Suppressor macrophage treated with lipopolysaccharide for 1 hour (primary cell): ENCODE measurements at regions not wholly inside any gene's neighbourhood (a gene's known extent, or its start where the extent isn't known, plus 50 kb on each side); places are given as distances from the start of the nearest gene placed in this dataset.
"Not testable (repeated sequence)": the region's sequence is repeated elsewhere in the genome, so short reads cannot be mapped to it uniquely, and the experiment has no call there.

ENCODE experiments used
- DNase-seq, 3 donors: peaks; one replicate each; pipeline ENCODE4 v3.0.0-alpha.2; 2020 to 2022

- DNase-seq: no peak
These were observed 141.4 kb upstream of the SERTAD2 start for GRCh38 chr2:64795024-64795592.

- DNase-seq: no peak
These were observed 143.2 kb upstream of the SERTAD2 start for GRCh38 chr2:64796926-64797325.

- no peak for DNase-seq
These were observed 144.3 kb upstream of the SERTAD2 start for GRCh38 chr2:64797881-64798575.

GRCh38 chr2:64799592-64800252 is 146.0 kb upstream of the SERTAD2 start:
- no peak for DNase-seq

- no peak for DNase-seq
These were observed 150.1 kb upstream of the SERTAD2 start for GRCh38 chr2:64803776-64804175.

- peak; percentile 36 to 70 (median 46) for DNase-seq
These were observed 150.9 kb upstream of the SERTAD2 start for GRCh38 chr2:64804651-64805050.

GRCh38 chr2:64807417-64807816 is 153.7 kb upstream of the SERTAD2 start:
- DNase-seq: peak; percentile 94 to 98 (median 97)

- no peak for DNase-seq
These were observed 154.4 kb upstream of the SERTAD2 start for GRCh38 chr2:64808092-64808491.

- no peak for DNase-seq
These were observed 155.0 kb upstream of the SERTAD2 start for GRCh38 chr2:64808754-64809153.

- no peak for DNase-seq
These were observed 155.5 kb upstream of the SERTAD2 start for GRCh38 chr2:64809216-64809615.

GRCh38 chr2:64812285-64812684 is 158.6 kb upstream of the SERTAD2 start:
- DNase-seq: peak; percentile 31 to 41 (median 41)

GRCh38 chr2:64814007-64814406 is 160.3 kb upstream of the SERTAD2 start:
- no peak for DNase-seq

- not testable (repeated sequence) for DNase-seq
These were observed 162.8 kb upstream of the SERTAD2 start for GRCh38 chr2:64816526-64816925.

- no peak for DNase-seq
These were observed 163.7 kb upstream of the SERTAD2 start for GRCh38 chr2:64817453-64817852.

- no peak for DNase-seq
These were observed 164.9 kb upstream of the SERTAD2 start for GRCh38 chr2:64818664-64819060.

GRCh38 chr2:64819361-64819760 is 165.6 kb upstream of the SERTAD2 start:
- DNase-seq: peak; percentile 60 to 77 (median 75)

GRCh38 chr2:64819774-64820688 is 166.3 kb upstream of the SERTAD2 start:
- DNase-seq: peak; percentile 57 to 75 (median 66)

GRCh38 chr2:64820901-64821300 is 167.2 kb upstream of the SERTAD2 start:
- DNase-seq: no peak

- no peak for DNase-seq
These were observed 165.4 kb upstream of the SLC1A4 start for GRCh38 chr2:64823794-64824193.

- peak; percentile 51 to 76 (median 74) for DNase-seq
These were observed 163.2 kb upstream of the SLC1A4 start for GRCh38 chr2:64825831-64826491.

GRCh38 chr2:64826703-64827102 is 162.5 kb upstream of the SLC1A4 start:
- no peak for DNase-seq

- no peak for DNase-seq
These were observed 160.9 kb upstream of the SLC1A4 start for GRCh38 chr2:64828261-64828660.

GRCh38 chr2:64829525-64829924 is 159.7 kb upstream of the SLC1A4 start:
- no peak for DNase-seq
